ENCODE measurements at regions not wholly inside any gene's neighbourhood (a gene's known extent, or its start where the extent isn't known, plus 50 kb on each side); places are given as distances from the start of the nearest gene placed in this dataset.

DNA sequence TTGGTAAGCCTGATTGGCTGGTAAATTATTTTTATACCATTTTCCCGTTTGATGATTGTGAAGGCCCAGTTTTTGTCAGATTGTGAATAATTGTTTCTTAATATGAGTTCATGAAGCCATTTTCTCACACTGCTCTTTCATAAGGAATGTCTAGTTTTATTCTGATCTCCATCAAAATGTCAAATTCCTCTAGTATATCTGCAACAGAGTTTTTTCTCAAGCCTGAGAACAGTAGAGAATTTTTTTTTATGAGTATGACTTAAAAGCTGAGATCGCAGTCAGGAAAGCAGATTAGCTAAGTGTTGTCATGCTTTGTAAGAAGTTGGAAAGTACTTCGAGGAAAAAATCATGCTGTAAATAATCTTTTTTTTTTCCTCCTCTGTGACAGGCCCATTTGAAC is 484.9 kb upstream of the ATP2B1 start:
- DNase-seq, result no peak

DNA sequence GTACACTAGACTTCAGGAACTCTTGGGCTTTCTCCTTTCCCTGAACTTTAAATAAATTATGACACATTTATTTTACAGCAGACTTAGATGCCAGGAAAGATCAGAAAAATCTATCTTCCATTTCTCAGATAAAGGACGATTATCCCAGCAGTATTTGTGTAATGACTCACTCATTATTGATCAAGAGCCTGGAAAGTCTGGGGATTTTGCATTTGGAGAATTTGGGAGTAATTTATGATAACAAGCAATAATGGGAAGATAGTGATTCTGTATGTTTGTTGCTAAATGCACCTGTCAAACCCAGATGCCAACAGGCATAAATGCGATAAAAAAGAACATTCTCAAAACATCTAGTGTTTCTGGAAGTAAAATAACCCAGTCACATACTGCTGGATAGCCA is 480.2 kb upstream of the ATP2B1 start:
- no peak for DNase-seq

DNA sequence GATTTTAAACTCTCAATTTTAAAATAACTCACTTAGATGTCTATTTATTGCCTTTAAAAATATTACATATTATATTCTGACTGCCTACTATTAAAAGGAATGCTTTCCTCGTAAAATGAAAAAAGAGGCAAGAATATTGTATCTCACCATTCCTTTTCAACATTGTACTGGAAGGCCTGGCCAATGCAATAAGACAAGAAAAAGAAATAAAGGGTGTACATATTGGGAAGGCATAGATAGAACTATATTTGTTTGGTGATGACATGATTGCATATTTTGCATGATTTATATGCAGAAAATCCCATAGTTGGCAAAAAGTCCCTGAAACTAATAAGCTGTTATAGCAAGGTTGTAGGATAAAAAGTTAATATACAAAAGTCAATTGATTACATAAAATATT is 474.6 kb upstream of the ATP2B1 start:
- DNase-seq, result no peak

DNA sequence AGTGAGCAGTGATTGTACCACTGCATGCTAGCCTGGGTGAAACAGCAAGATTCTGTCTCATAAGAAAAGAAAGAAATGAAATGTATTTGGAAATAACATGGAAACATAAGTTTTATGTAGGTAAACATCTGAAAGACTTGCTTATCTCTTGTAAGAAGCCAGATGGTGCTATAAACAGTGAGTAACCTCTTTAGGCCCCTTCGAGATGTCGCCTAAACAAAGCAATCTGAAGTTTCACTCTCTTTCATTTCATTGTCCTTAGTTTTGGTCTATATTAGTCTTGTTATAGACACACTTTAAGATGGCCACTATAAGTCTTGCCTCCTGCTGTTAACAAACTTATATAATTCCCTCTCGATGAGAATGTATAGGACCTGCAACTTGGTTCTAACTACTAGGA is 472.6 kb upstream of the ATP2B1 start:
- no peak for DNase-seq

DNA sequence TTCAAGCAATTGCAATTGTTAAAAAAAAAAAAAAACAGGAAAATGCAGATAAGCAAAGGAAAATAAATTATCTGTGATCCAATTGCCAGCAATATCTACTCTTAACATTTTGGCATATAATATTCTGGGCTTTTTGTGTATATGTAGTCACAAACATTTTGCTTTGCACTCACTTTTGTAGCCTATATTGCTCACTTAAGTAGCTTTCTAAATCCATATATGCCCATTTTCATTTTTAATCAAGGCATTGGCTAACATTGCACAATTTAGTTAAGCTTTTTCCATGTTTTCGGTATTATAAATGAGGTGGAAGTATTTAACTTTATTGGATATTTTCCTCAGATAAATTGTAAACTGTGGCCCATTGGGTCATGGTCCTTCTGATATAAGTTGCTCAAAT is 466.3 kb upstream of the ATP2B1 start:
- no peak for DNase-seq

DNA sequence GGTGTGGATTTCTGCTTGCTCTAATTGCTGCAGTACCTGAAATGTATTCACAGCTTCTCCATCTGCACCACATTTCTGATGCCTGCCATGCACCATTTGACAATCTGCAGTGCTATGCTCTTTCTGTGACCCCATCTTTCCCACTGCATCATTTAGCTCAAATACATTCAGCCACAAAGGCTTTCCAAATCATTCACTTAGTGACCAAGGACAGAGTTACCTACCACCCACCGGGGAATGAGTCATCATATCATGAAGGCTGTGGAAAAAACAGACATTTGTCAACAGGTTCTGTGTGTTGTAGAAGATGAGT is 465.5 kb upstream of the ATP2B1 start:
- no peak for DNase-seq

DNA sequence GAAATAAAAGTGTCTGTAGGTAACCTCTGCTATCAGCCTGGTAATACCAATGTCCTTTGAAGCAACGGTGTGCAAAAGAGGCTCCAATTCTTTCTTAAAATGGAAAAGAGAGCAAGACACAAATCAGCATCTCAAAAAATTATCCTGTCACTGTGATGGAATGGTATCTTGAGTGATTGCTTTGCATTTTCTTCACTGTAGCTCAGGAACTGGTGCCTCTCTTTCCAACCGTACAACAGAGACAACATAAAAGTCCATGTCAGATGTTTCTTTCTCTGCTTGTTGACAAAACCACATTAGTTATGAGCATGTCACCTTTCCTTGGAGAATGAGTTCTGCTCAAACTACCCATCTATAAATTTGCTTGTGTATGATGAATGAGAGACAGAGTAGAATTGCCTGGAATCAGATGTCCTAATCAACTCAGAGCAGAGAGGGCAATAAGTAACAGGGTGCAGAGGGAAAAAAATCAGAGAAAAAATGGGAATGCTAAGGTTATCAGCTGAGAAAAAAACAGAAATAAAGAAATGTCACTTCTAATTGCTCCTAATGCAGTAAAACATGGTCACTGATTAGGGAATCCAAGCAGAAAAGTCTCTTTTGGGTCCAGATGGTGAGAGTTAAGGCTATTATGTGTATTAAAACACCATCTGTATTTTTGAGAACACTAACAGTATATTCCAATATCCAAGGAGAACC is 465.0 kb upstream of the ATP2B1 start:
- DNase-seq, result no peak

DNA sequence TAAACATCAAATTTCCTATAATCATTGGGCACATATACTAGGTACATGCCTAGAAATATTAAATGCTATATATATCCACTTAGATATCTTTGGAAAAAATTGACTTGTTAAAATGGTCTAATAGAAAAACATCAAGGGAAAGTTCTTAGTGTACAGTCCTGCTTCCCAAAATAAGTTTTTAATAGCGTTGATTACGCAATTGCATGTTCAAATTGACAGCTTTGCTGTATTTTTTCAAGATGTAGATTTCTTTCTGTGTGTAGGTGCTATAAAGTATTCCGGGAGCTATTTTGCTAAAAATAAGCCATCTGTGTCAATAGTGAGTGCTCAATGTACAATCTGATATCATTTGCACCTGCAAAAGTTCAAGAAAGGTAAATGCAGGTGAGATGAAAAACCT is 463.9 kb upstream of the ATP2B1 start:
- no peak for DNase-seq

DNA sequence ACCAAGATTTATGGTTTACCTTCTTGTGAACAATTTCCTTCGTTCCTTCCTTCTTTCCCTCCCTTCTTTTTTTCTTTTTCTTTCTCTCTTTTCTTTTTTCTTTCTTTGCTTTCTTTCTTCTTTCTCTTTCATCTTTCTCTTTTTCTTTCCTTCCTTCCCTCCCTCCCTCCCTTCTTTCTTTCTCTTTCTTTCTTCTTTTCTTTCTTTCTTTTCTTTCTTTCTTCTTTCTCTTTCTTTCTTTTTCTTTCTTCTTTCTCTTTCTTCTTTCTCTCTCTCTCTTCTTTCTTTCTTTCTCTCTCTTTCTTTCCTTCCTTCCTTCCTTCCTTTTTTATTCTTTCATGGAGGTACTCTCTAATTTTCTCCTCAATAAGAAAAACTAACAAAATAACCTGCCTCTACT is 462.1 kb upstream of the ATP2B1 start:
- DNase-seq, result no peak

DNA sequence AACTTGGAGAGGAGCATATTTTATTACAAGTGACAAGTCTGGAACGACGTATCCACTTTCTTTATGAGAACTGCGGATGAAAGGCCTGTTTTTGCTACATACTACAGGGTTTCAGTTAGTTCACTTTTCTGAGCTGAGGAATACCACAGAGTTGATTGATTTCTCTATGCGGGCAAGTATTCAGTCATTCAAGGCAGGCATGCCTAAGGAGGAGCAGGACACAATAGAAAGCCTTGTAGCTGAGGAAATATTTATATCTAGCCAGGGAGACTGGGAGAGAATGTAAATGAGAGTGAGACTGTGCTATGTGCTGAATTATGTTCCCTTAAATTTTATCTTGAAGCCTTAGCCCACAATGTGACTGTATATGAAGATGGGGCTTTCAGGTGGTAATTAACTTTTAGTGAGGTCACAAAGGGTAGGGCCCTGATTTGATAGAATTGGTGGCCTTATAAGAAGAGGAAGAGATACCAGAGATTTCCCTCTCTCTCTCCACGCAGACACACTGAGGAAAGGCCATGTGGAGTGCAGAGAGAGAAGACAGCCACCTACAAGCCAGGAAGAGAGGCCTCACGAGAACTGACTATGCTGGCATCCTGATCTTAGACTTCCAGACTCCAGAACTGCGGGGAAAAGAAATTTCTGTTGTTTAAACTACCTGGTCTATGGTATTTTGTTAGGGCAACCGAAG is 459.0 kb upstream of the ATP2B1 start:
- DNase-seq, result no peak

DNA sequence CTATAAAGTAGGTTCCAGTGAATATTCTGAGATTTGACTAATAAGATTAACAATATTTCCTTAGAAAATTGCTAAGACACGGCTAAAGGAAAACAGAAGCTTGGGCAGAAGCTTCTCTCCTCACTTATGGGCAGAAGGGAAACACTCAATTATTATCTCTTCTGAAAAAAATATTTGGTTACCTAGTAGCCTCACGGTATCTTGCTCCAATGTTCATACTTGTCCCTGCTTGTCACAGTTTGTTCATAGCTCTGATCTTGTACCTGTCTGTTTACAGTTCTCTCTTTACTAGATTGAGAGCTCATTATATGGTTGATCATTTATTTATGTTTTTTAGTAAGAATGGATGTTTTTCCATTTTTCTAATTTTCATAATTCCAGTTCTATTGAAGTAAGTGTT is 458.0 kb upstream of the ATP2B1 start:
- DNase-seq, result no peak

DNA sequence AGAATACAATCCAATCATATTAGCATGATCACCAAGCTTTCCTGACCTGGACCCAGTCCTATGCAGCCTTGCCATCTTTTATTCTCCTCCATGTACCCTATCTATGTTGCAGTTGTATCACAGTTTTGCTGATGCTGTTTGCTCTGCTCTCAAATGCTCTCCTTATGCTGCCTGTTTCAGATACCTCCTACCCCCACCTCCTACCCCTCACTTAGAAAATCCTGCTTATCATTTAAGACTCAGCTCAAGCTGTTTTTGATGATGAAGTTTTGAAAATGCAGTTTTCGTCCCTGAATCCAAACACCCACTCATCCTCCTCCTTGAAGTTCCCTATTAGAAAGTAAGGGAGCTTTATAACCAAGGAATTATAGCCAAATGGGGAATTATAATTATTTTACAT is 457.4 kb upstream of the ATP2B1 start:
- DNase-seq, result no peak

DNA sequence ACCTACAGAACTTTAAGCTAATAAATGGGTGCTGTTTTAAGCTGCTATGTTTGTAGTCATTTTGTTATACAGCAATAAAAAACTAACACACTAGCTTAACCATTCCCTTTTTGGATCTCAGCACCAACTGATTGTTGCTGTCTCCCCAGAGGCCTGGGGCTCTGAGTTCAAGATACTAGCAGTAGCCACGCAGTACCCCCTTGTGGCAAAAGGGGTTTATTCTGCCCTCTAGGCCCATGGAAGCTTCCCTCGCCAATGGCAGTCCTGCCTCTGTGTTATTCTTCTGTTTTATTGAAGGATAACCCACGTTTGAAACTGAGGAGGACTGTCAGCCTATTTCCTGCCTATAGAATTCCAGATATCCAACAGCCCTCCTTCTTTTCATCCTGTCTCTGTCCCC is 455.3 kb upstream of the ATP2B1 start:
- no peak for DNase-seq

DNA sequence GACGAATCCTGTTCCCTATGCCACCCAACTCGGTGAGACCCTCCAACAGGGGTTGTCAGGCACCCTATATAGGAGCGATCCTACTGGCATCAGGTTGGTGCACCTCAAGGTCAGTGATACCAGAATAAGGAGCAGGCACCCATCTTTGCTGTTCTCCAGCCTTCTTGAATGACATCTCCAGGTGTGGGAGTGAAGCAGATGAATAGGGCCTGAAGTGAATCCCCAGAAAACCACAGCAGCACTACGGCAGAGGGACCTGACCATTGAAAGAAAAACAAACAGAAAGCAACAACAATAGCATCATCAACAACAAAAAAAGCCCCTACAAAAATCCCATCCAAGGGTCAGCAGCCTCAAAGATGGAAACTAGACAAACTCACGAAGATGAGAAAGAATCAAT is 445.2 kb upstream of the ATP2B1 start:
- no peak for DNase-seq

DNA sequence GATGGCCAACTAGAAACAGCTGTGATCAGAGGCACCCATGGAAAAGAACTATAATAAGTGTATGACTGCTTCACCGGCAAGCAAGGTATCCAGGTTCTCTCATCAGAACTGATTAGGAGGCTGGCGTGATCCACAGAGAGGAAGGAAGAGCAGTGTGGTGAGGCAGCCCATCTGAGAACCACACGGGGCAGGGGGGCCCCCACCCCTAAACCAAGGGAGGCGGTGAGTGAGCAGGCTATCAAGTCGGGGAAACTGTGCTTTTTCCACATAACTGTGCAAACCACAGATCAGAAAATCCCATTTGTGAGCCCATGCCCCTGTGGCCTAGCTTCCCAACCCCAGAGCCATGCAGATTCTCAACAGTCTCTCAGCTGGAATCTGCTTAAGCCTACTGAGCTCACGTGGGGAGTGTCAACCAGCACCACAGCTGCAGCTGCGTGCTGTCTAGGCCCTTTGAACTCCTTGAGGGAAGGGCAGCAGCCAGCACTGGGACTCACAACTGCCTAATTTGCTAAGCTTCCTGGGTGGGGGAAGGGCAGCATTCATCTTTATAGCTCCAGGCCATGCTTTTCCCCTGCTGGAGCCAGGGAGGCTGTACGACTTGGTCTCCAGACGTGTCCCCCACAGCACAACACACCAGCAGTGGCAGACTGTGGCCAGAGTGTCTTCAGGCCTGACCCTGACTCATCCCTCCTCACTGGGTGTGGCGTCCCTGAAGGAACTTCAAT is 444.4 kb upstream of the ATP2B1 start:
- no peak for DNase-seq

DNA sequence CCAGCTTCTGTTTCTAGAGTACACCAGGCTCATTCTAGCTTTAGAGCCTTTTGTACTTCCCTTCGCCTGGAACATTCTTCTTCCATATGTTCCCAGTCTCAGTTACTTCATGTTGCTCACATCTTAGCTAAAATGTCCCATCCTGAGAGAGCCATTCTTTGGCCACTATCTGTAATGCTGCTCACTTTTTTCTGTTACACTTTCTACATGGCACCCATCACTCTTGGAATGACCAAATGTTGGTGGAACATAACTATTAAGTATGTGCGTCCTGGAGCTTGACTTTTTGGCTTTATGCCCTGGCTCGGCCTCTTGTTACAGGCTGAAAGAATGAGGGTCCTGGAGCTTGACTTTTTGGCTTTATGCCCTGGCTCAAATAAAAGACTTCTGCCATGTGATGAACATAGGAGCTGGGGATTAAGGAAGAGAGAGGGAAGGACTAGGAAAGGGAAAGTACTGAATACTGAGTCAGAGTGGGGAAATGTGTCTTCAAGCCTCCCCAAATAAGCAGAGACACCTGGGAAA is 442.9 kb upstream of the ATP2B1 start:
- no peak for DNase-seq

DNA sequence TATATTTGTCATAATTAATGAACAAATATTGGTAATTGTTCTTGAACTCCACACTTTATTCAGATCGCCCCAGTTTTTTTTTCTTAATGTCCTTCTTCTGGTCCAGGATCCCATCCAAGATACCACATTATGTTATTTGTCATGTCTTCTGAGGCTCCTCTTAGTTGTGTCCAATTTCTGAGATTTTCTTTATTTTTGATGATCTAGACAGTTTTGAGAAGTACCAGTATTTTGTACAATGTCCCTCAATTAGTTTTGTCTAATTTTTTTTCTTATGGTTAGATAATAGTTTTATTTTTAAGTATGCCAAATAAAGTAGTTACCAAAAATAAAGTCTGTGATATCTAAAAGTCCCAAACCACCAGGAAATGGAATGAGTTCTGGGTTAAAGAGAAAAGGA is 440.8 kb upstream of the ATP2B1 start:
- DNase-seq, result no peak

DNA sequence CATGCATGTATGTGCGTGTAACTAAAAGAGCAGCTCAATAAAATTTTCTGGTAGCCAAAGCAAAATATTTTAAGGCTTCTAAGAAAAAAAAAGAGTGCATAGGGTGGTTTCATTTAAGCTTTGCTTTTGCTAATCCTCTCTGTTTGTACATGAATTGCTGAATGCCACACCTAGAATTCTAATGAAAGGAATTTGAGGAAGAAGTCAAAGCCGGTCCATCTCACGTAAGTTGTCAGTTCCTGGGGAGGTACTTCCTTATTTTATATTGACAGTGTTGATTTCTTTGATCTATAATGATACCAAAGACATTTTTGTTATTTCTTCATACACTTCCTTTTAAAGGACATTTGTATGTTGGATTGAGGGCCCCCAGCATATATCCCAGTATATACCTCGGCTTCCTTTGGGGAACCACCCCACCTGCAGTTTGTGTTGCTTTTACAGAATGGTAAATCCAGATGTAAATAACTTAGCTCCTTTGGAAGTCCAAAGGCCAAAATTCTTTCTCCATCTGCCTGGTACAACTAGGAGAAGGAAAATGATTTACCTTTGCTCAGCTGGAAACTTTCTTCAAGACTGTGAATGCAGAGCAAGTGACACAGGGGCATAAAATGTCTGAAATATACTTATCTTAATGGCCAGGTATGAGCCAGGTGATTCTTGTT is 420.9 kb upstream of the ATP2B1 start:
- DNase-seq, result no peak

DNA sequence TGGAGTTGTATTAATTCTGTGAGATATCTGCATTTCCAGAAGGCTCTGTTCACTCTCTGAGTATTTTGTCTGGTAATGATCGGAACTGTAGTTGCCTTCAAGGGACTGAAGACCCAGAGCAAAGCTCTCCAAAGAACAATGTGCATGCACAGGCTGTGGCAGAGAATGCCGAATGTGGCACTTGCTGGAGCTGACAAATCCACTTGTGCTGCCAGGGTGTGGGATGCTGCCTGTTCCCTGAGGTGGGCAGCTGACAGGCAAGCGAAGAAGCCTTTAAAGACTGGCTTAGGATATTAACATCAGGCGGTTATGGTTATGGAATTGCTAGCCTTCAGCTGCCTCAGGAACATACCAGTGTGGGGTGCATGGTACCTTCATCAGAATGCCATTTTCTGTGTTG is 419.9 kb upstream of the ATP2B1 start:
- no peak for DNase-seq

DNA sequence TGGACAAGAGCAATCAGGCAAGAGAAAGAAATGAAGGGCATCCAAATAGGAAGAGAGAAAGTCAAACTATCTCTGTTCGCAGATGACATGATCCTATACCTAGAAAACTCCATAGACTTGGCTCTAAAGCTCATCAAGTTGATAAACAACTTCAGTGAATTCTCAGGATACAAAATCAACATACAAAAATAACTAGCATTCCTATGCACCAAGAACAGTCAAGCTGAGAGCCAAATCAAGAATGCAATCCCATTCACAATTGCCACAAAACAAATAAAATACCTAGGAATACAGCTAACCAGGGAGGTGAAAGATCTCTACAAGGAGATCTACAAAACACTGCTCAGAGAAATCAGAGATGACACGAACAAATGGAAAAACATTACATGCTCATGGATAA is 417.5 kb upstream of the ATP2B1 start:
- DNase-seq, result no peak

DNA sequence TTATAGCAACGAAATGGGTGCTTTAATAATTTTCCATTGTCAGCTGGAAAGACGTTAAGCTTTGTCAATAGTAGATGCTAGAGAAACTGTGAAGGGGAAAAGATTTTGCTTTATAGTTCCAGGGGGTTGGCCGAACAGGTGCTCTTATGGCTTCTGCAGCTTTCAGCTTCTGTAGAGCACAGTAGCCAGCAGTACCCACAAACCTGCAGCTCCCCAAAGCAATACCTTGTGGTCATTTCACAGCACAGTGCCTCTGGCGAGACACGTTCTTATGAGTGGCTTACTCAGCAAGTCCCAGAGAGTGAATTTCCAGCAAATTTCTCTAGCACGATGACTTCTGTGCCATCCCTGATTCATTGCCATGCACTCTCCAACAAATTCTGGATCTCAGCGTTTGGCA is 416.3 kb upstream of the ATP2B1 start:
- no peak for DNase-seq

DNA sequence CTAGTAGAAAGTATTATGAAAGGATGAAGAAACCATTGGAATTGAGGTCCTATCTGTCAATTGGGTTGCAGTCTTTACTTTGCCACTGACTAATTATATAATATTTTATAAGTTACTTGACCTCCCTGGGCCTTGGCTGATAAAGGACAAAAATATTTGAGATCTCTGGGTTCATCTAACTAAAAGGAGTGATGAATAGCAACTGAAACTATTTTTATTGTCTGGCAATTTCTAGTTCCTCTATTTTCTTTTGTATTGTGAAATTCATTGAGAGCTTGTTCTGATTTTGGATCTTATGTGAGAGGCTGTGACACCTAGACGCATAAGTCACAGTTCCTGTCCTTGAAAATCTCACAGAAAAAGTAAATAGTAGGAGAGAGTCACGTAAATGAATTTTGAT is 415.7 kb upstream of the ATP2B1 start:
- DNase-seq, result no peak

DNA sequence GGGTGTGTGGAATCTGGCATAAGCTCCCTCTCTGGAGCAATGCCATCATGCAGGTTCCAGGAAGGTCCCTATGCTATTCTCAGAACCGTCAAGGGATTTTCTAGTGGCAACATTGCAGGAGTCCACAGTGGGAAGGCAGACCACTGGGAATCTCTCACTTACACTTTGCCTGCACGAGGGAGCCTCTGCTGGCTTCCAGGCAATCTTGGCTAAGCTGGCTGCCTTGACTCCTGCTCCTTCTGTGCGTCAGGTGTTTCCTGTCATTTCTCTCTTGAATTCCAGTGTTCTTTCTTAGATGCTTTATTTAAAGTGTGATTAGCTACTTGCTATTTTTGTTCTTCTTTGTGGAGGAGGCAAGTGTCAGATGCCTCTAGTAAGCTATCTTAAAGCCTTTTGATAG is 414.0 kb upstream of the ATP2B1 start:
- DNase-seq, result no peak

DNA sequence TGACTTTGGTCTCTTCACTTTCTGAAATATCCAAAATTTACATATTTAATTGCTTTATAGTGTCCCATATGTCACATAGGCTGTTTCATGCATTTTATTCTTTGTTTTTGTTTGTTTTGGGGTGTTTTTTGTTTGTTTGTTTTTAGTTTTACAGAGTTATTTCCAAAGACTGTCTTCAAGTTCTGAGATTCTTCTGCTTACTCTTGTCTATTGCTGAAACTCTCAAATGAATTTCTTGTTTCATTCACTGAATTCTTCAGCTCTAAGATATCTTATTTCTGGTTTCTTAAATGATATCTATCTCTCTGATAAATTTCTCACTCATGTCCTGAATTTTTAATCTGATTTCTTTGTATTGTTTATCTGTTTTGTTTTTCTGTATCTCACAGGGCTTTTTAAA is 412.0 kb upstream of the ATP2B1 start:
- DNase-seq, result no peak

All from activated naive CD4-positive, alpha-beta T cell (primary cell).